Endothelial cell of umbilical vein (primary cell): ENCODE measurements at regions not wholly inside any gene's neighbourhood (a gene's known extent, or its start where the extent isn't known, plus 50 kb on each side); places are given as distances from the start of the nearest gene placed in this dataset.

Experiments used
- BruUV-seq: library from RNA; stranded (reverse); fragments of 400-500 nt; replicated peaks from 2 replicates; lab custom pipeline; 2021; lab: Mats Ljungman, UMichigan
- CTCF ChIA-PET: fragments of 300-600, 350-600 bp; sonication (Branson Sonifier 250); formaldehyde crosslinking; loops from one replicate; lab custom pipeline; 2021; ENCODE audit warnings: antibody characterized with exemption, inconsistent platforms; lab: Charles Lee
- POLR2A ChIA-PET: fragments of 300-600, 350-600 bp; sonication (Branson Sonifier 250); formaldehyde crosslinking; loops from one replicate; lab custom pipeline; 2021; ENCODE audit warnings: antibody characterized with exemption, inconsistent platforms; lab: Charles Lee
- DNase-seq: peaks from one replicate; pipeline ENCODE4 v3.0.0-alpha.2; 2011; ENCODE audit warnings: low read depth, low spot score
- FAIRE-seq: peaks from 2 replicates; lab custom pipeline; 2011; peaks lifted over from hg19 to GRCh38; lab: Jason Lieb, UNC
- H2AFZ ChIP-seq: 2 replicates; pipeline ENCODE4 v1.6.0; 2012; ENCODE audit warnings: low read depth, low read length, control low read depth, inconsistent platforms
- H3K27ac ChIP-seq: 2 replicates; pipeline ENCODE4 v1.5.1; 2011; ENCODE audit warnings: low read depth, mild to moderate bottlenecking, control low read depth, low read length, moderate library complexity; ENCODE audit not compliant: insufficient read depth
- H3K27me3 ChIP-seq, 2 experiments: 2 replicates each; pipeline versions ENCODE4 v1.6.0 to v1.6.1; 2011; ENCODE audit warnings: low read length in 2 of 2, mixed read lengths in 1 of 2; ENCODE audit not compliant: control insufficient read depth in 2 of 2, insufficient read depth in 2 of 2
- H3K36me3 ChIP-seq, 2 experiments: 2 replicates in 1 of 2; 3 replicates in 1 of 2; pipeline ENCODE4 v1.5.1; 2011; ENCODE audit warnings: low read length in 2 of 2, mild to moderate bottlenecking in 1 of 2, moderate library complexity in 1 of 2; ENCODE audit not compliant: control insufficient read depth in 2 of 2, insufficient read depth in 2 of 2; ENCODE audit errors: extremely low read depth in 1 of 2
- H3K4me1 ChIP-seq: 3 replicates; pipeline ENCODE4 v1.5.1; 2011; ENCODE audit warnings: mild to moderate bottlenecking, low read length; ENCODE audit not compliant: control insufficient read depth, insufficient read depth; ENCODE audit errors: extremely low read depth
- H3K4me2 ChIP-seq: 2 replicates; pipeline ENCODE4 v1.6.1; 2011; ENCODE audit warnings: low read length, control low read depth, mixed read lengths; ENCODE audit not compliant: insufficient read depth
- H3K4me3 ChIP-seq, 3 experiments: fragments of 200-600 bp in 1 of 3; sonication (generic), shearing (Covaris generic) in 1 of 3; replicated peaks in 1 of 3; 2 replicates each; pipeline ENCODE4 v1.5.1; 2011 to 2016; ENCODE audit warnings: control low read depth in 3 of 3, low read length in 3 of 3, mild to moderate bottlenecking in 2 of 3, inconsistent platforms in 1 of 3, low read depth in 1 of 3, moderate library complexity in 1 of 3; ENCODE audit not compliant: insufficient read depth in 1 of 3
- H3K79me2 ChIP-seq: 2 replicates; pipeline ENCODE4 v1.6.0; 2012; ENCODE audit warnings: low read length, inconsistent platforms; ENCODE audit not compliant: control insufficient read depth, insufficient read depth
- H3K9ac ChIP-seq: replicated peaks from 2 replicates; pipeline ENCODE3; 2011; ENCODE audit warnings: low read length, control low read depth; ENCODE audit not compliant: insufficient read depth; ENCODE audit errors: extremely low read depth
- H3K9me1 ChIP-seq: replicated peaks from 3 replicates; pipeline ENCODE4 v1.6.0; 2011; ENCODE audit warnings: mild to moderate bottlenecking, low read length; ENCODE audit not compliant: control insufficient read depth, insufficient read depth; ENCODE audit errors: extremely low read depth
- H3K9me3 ChIP-seq: replicated peaks from 2 replicates; pipeline ENCODE4 v1.5.1; 2012; ENCODE audit warnings: low read length, inconsistent platforms; ENCODE audit not compliant: control insufficient read depth, insufficient read depth
- H4K20me1 ChIP-seq: replicated peaks from 2 replicates; pipeline ENCODE3; 2011; ENCODE audit warnings: mild to moderate bottlenecking, low read length; ENCODE audit not compliant: control insufficient read depth, insufficient read depth; ENCODE audit errors: extremely low read depth
- CTCF ChIP-seq, 2 donors: IDR thresholded peaks; 1 replicate in 1 of 2; 2 replicates in 1 of 2; pipeline ENCODE4 v1.5.1; 2011; ENCODE audit warnings: low read length in 2 of 2, mild to moderate bottlenecking in 2 of 2, moderate library complexity in 2 of 2, control low read depth in 1 of 2, inconsistent platforms in 1 of 2, low read depth in 1 of 2; ENCODE audit not compliant: insufficient read depth in 1 of 2; ENCODE audit errors: extremely low read depth in 1 of 2
- EZH2 ChIP-seq: IDR thresholded peaks from 2 replicates; pipeline ENCODE4 v1.6.1; 2012; ENCODE audit warnings: borderline replicate concordance, low read depth, mild to moderate bottlenecking, moderate library complexity, low read length, inconsistent platforms; ENCODE audit not compliant: severe bottlenecking
- FOS ChIP-seq: IDR thresholded peaks from 2 replicates; pipeline ENCODE4 v1.6.1; 2011; ENCODE audit warnings: mild to moderate bottlenecking, low read length, moderate library complexity, borderline replicate concordance; ENCODE audit not compliant: insufficient read depth
- GATA2 ChIP-seq: IDR thresholded peaks from 2 replicates; pipeline ENCODE4 v1.7.0; 2011; ENCODE audit warnings: low read depth, mild to moderate bottlenecking, moderate library complexity, mixed read lengths, low read length; ENCODE audit not compliant: insufficient read length, insufficient read depth
- JUN ChIP-seq: IDR thresholded peaks from 2 replicates; pipeline ENCODE4 v1.6.1; 2011; ENCODE audit warnings: borderline replicate concordance, low read depth; ENCODE audit not compliant: insufficient read length, insufficient read depth
- MAX ChIP-seq: IDR thresholded peaks from 2 replicates; pipeline ENCODE4 v1.6.1; 2011; ENCODE audit not compliant: insufficient read depth, insufficient read length
- MYC ChIP-seq: IDR thresholded peaks from one replicate; pipeline ENCODE4 v1.6.1; 2011; ENCODE audit warnings: mild to moderate bottlenecking, low read depth, low read length
- POLR2A ChIP-seq: IDR thresholded peaks from 2 replicates; pipeline ENCODE4 v1.6.1; 2012; ENCODE audit warnings: low read depth, mild to moderate bottlenecking, control low read depth, low read length
- POLR2AphosphoS5 ChIP-seq: IDR thresholded peaks from 2 replicates; pipeline ENCODE4 v1.6.1; 2012; ENCODE audit warnings: low read depth, mild to moderate bottlenecking, control low read depth, low read length, moderate library complexity; ENCODE audit not compliant: insufficient read depth
- dilution Hi-C: fragments of 300-500 bp; cut with MboI; formaldehyde crosslinking; loops from one replicate; pipeline ENCODE4 v1.15.0; 2019; ENCODE audit warnings: low sequenced_read_pairs; ENCODE audit not compliant: extremely low pct_ligation_motif_present
- intact Hi-C: fragments of 100-400 bp; cut with micrococcal nuclease; formaldehyde crosslinking; loops from one replicate; pipeline ENCODE4 v1.10.0; 2022

- ChIA-PET CTCF (no interaction called here), POLR2A (no interaction called here)
- H3K79me2 ChIP-seq: no peaks in the 10 kb centered on the region
- no peaks in the 10 kb centered on the region for H3K27me3 ChIP-seq
- intact Hi-C loops: no loop called here
- no peak overlapping the region for H2AFZ ChIP-seq
- no peak overlapping the region for H3K4me3 ChIP-seq
- no peaks in the 10 kb centered on the region for H3K9me3 ChIP-seq
- no peaks in the 10 kb centered on the region for H3K9me1 ChIP-seq
- no peaks in the 10 kb centered on the region for H4K20me1 ChIP-seq
- no TSS peak for BruUV-seq
- H3K9ac ChIP-seq: no peak overlapping the region
- FAIRE-seq (no peak), DNase-seq (no peak)
- TF ChIP-seq GATA2 (no peak), FOS (no peak), EZH2 (no peak), JUN (no peak)
- dilution Hi-C loops: no loop called here
- no peaks in the 10 kb centered on the region for H3K36me3 ChIP-seq
- no peaks in the 10 kb centered on the region for H3K4me1 ChIP-seq
- no peak overlapping the region for H3K4me2 ChIP-seq
- H3K27ac ChIP-seq: no peak overlapping the region
Measured at GRCh38 chr10:121015916-121016315, 164.8 kb downstream of the WDR11 start.

- Histone ChIP-seq H4K20me1 (no peaks in the 10 kb centered on the region), H3K4me1 (no peaks in the 10 kb centered on the region), H3K36me3 (no peaks in the 10 kb centered on the region), H3K27me3 (no peaks in the 10 kb centered on the region), H3K9me3 (no peaks in the 10 kb centered on the region), H3K27ac (no peak overlapping the region), H3K4me2 (no peak overlapping the region), H2AFZ (no peak overlapping the region), H3K79me2 (no peaks in the 10 kb centered on the region), H3K9me1 (no peaks in the 10 kb centered on the region), H3K4me3 (no peak overlapping the region), H3K9ac (no peak overlapping the region)
- no peak for DNase-seq
- ChIA-PET CTCF (no interaction called here), POLR2A (no interaction called here)
- dilution Hi-C loops (no loop called here), intact Hi-C loops (no loop called here)
- no peak for FAIRE-seq
- TF ChIP-seq CTCF (IDR thresholded peaks at IDR 0.05; ENCODE audit: extremely low read depth in 1 of 2, insufficient read depth in 1 of 2, low read depth in 1 of 2, low read length in 2 of 2) (no peak), FOS (no peak), MAX (no peak), POLR2AphosphoS5 (no peak), GATA2 (no peak), MYC (no peak), JUN (no peak), EZH2 (no peak), POLR2A (no peak)
- no TSS peak for BruUV-seq
Measured at GRCh38 chr10:121024905-121025584, 173.9 kb downstream of the WDR11 start.
